SK-N-MC (cell line): ENCODE measurements at regions not wholly inside any gene's neighbourhood (a gene's known extent, or its start where the extent isn't known, plus 50 kb on each side); places are given as distances from the start of the nearest gene placed in this dataset.

Experiments used
- EZH2 ChIP-seq: fragments of 200-600 bp; sonication (generic); IDR thresholded peaks from one replicate; pipeline ENCODE4 v1.6.1; 2017; ENCODE audit warnings: antibody characterized with exemption
- POLR2AphosphoS5 ChIP-seq: IDR thresholded peaks from 2 replicates; pipeline ENCODE4 v1.6.1; 2012; ENCODE audit warnings: mild to moderate bottlenecking, low read depth, low read length, borderline replicate concordance

- TF ChIP-seq POLR2AphosphoS5 (no peak), EZH2 (no peak)
These were observed 50.8 kb upstream of the TAGAP start for GRCh38 chr6:159095616-159096015.
